PC-3 (cell line): ENCODE measurements at regions not wholly inside any gene's neighbourhood (a gene's known extent, or its start where the extent isn't known, plus 50 kb on each side); places are given as distances from the start of the nearest gene placed in this dataset.

Experiments
- ATAC-seq: fragments of 200-7000 bp; cut with Tn5 transposase; 2 replicates; pipeline ENCODE4 v1.9.1; 2020; ENCODE audit warnings: mild to moderate bottlenecking, moderate library complexity
- BruUV-seq: library from RNA; stranded (reverse); fragments of 400-500 nt; replicated peaks from 2 replicates; lab custom pipeline; 2021; lab: Mats Ljungman, UMichigan
- CTCF ChIA-PET: fragments of 300-600 bp; sonication (Branson Sonifier 250); formaldehyde crosslinking; loops from one replicate; lab custom pipeline; 2022; ENCODE audit warnings: antibody characterized with exemption; lab: Charles Lee
- POLR2A ChIA-PET: fragments of 300-600 bp; sonication (Branson Sonifier 250); formaldehyde crosslinking; loops from one replicate; lab custom pipeline; 2022; ENCODE audit warnings: antibody characterized with exemption; ENCODE audit not compliant: unreplicated experiment; lab: Charles Lee
- DNase-seq: peaks from one replicate; pipeline ENCODE4 v3.0.0-alpha.2; 2015
- H2AFZ ChIP-seq: fragments of 300-600 bp; sonication (generic); 2 replicates; pipeline ENCODE4 v1.6.0; 2016; ENCODE audit warnings: antibody characterized with exemption, low read length
- H3F3A ChIP-seq: fragments of 300-600 bp; sonication (generic); one replicate; pipeline ENCODE4 v1.6.0; 2017; ENCODE audit warnings: antibody characterized with exemption, low read length, control low read depth, mild to moderate bottlenecking; ENCODE audit not compliant: unreplicated experiment
- H3K27ac ChIP-seq: fragments of 300-600 bp; sonication (generic); 2 replicates; pipeline ENCODE4 v1.5.1; 2016; ENCODE audit warnings: mild to moderate bottlenecking, low read length
- H3K27me3 ChIP-seq: fragments of 300-600 bp; sonication (generic); 2 replicates; pipeline ENCODE4 v1.6.1; 2016; ENCODE audit warnings: low read length, mixed read lengths
- H3K36me3 ChIP-seq: fragments of 300-600 bp; sonication (generic); 2 replicates; pipeline ENCODE4 v1.6.1; 2016; ENCODE audit warnings: low read depth, mixed run types, low read length, mixed read lengths
- H3K4me1 ChIP-seq: fragments of 300-600 bp; sonication (generic); 2 replicates; pipeline ENCODE4 v1.5.1; 2016; ENCODE audit warnings: low read length; ENCODE audit not compliant: insufficient read depth
- H3K4me2 ChIP-seq: fragments of 300-600 bp; sonication (generic); 2 replicates; pipeline ENCODE4 v1.6.0; 2016; ENCODE audit warnings: low read length
- H3K4me3 ChIP-seq: fragments of 300-600 bp; sonication (generic); 2 replicates; pipeline ENCODE4 v1.5.1; 2016; ENCODE audit warnings: mild to moderate bottlenecking, low read length, mixed read lengths
- H3K79me2 ChIP-seq: fragments of 300-600 bp; sonication (generic); 2 replicates; pipeline ENCODE4 v1.6.1; 2017; ENCODE audit warnings: low read length, mixed read lengths
- H3K9ac ChIP-seq: fragments of 300-600 bp; sonication (generic); 2 replicates; pipeline ENCODE4 v1.6.0; 2016; ENCODE audit warnings: mild to moderate bottlenecking, low read length
- H3K9me2 ChIP-seq: fragments of 300-600 bp; sonication (generic); replicated peaks from 2 replicates; pipeline ENCODE4 v1.6.1; 2016; ENCODE audit warnings: mixed run types, low read length, mixed read lengths
- H3K9me3 ChIP-seq: fragments of 300-600 bp; sonication (generic); 2 replicates; pipeline ENCODE4 v1.6.1; 2016; ENCODE audit warnings: low read length, mixed read lengths
- H4K20me1 ChIP-seq: fragments of 300-600 bp; sonication (generic); 2 replicates; pipeline ENCODE4 v1.6.1; 2016; ENCODE audit warnings: low read length, mixed read lengths
- CTCF ChIP-seq: fragments of 300-600 bp; sonication (generic); conservative IDR thresholded peaks from 2 replicates; pipeline ENCODE4 v1.5.1; 2017; ENCODE audit warnings: antibody characterized with exemption, low read depth, mild to moderate bottlenecking, low read length
- EZH2 ChIP-seq: fragments of 300-600 bp; sonication (generic); IDR thresholded peaks from one replicate; pipeline ENCODE4 v1.6.1; 2017; ENCODE audit warnings: antibody characterized with exemption, mild to moderate bottlenecking, low read length; ENCODE audit not compliant: unreplicated experiment
- EZH2phosphoT487 ChIP-seq: fragments of 300-600 bp; sonication (generic); IDR thresholded peaks from 2 replicates; pipeline ENCODE4 v1.6.1; 2018; ENCODE audit warnings: mild to moderate bottlenecking, antibody characterized with exemption, low read length, borderline replicate concordance
- intact Hi-C: fragments of 100-400 bp; cut with micrococcal nuclease; formaldehyde crosslinking; loops from 2 replicates; pipeline ENCODE4 v1.9.0; 2023

- no peaks in the 10 kb centered on the region for H4K20me1 ChIP-seq
- H3K4me1 ChIP-seq, result no peaks in the 10 kb centered on the region
- no peak overlapping the region for H3K9ac ChIP-seq
- H3K4me2 ChIP-seq, result no peak overlapping the region
- no peak overlapping the region for H3K27ac ChIP-seq
- no peaks in the 10 kb centered on the region for H3K9me2 ChIP-seq
- no TSS peak for BruUV-seq
- TF ChIP-seq EZH2 (no peak), CTCF (no peak), EZH2phosphoT487 (no peak)
- no peaks in the 10 kb centered on the region for H3K79me2 ChIP-seq
- no peaks in the 10 kb centered on the region for H3K36me3 ChIP-seq
- ATAC-seq, result no peak
- no peak overlapping the region for H3K4me3 ChIP-seq
- intact Hi-C loops, result no loop called here
- no peak for DNase-seq
- no peaks in the 10 kb centered on the region for H3K27me3 ChIP-seq
- H3F3A ChIP-seq, result no peaks in the 10 kb centered on the region
- POLR2A ChIA-PET, result interaction anchor here (0.6 kb wide), 1 partner anchor 98 kb away, joined by 3 read pairs; no protein-coding TSS in a partner anchor
- H3K9me3 ChIP-seq, result no peaks in the 10 kb centered on the region
- H2AFZ ChIP-seq, result no peak overlapping the region
- CTCF ChIA-PET, result no interaction called here
These were observed 52.8 kb upstream of the PTMA start for GRCh38 chr2:231655488-231655887.

GRCh38 chr2:231655894-231656293, 52.4 kb upstream of the PTMA start:
- no peak for DNase-seq
- Histone ChIP-seq H3K4me1 (no peaks in the 10 kb centered on the region), H3K9me3 (no peaks in the 10 kb centered on the region), H3K4me2 (no peak overlapping the region), H3K27ac (no peak overlapping the region), H3K27me3 (no peaks in the 10 kb centered on the region), H3K9ac (no peak overlapping the region), H4K20me1 (no peaks in the 10 kb centered on the region), H3K36me3 (no peaks in the 10 kb centered on the region), H3K9me2 (no peaks in the 10 kb centered on the region), H3K4me3 (no peak overlapping the region), H3K79me2 (no peaks in the 10 kb centered on the region), H3F3A (no peaks in the 10 kb centered on the region), H2AFZ (no peak overlapping the region)
- POLR2A ChIA-PET, result interaction anchor here (0.6 kb wide), 1 partner anchor 98 kb away, joined by 3 read pairs; no protein-coding TSS in a partner anchor
- BruUV-seq, result no TSS peak
- no peak for TF ChIP-seq CTCF
- TF ChIP-seq EZH2, result no peak
- intact Hi-C loops, result no loop called here
- CTCF ChIA-PET, result no interaction called here
- ATAC-seq, result no peak
